ENCODE measurements at regions not wholly inside any gene's neighbourhood (a gene's known extent, or its start where the extent isn't known, plus 50 kb on each side); places are given as distances from the start of the nearest gene placed in this dataset.

GRCh38 chr1:8084913-8085312 lies 58.8 kb upstream of the ERRFI1 start:
- no peak for DNase-seq (ENCODE audit: low read depth)

GRCh38 chr1:8083739-8084484 lies 57.8 kb upstream of the ERRFI1 start:
- DNase-seq (ENCODE audit: low read depth) = no peak

DNA sequence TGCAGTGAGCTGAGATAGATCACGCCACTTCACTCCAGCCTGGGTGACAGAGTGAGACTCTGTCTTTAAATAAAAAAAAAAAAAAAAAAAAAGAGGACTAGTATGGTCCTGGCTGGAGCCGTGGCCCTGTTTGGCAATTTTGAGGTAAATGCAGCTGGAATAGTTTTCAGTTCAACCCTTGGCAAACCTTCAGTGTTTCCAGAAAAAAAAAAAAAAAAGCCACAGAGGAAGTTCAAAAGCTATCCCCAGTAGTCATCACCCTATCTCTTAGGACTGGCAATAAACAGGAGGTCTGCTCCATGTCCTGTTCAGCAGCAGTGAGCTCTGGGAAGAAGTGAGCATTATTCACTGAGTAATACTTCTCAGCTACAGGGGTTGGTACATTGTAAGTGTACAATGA lies 56.8 kb upstream of the ERRFI1 start:
- DNase-seq (ENCODE audit: low read depth) = no peak

- no peak for DNase-seq (ENCODE audit: low read depth)
Observed at GRCh38 chr1:8078176-8078671, 52.1 kb upstream of the ERRFI1 start.

- DNase-seq (ENCODE audit: low read depth) = peak; percentile 18
Observed at GRCh38 chr1:8077602-8078001, 51.5 kb upstream of the ERRFI1 start.

DNA sequence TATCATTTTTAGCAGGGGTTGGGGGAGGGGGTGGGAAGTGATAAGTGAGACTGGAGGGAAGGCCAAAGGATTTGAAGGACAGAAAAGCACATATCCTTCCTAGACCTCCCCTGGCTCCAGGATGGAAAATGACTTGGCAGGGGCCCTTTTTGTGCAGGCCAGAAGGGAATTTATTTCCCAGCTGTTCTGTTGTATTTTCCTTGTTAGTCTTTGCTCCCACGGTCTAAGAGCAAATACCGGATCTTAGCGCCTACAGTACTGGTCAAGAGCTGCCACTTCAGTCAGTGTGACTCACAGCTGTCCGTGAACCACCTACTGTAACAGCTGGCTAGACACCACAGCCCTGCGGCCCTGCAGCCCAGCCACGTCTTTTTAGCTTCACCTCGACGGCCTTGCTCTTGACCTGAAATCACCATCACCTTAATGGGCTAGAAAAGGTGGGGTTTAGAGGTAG lies 51.0 kb upstream of the ERRFI1 start:
- no peak for DNase-seq (ENCODE audit: low read depth)

DNA sequence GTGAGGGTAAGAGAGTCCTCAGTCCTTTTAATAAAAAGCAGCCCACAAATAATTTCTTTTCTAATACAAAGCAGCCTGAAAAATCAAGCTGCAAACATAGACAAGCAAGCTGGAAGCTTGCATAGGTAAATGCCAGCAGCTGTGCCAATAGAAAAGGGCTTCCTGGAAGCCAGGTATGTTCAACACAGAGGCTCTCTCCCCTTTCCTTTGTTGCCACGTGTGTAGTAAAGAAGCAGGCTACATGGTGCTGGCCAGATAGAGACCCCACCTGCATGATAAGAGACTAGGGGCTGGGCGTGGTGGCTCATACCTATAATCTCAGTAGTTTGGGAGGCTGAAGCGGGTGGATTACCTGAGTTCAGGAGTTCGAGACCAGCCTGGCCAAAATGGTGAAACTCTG lies 50.1 kb upstream of the ERRFI1 start:
- DNase-seq (ENCODE audit: low read depth) = no peak

All from CMK (cell line).